ENCODE measurements at regions not wholly inside any gene's neighbourhood (a gene's known extent, or its start where the extent isn't known, plus 50 kb on each side); places are given as distances from the start of the nearest gene placed in this dataset.
A peak's percentile ranks its signal among the peaks of the same experiment; 100 is the strongest.

GRCh38 chr16:85971902-85972638 is 73.1 kb downstream of the IRF8 start:
- DNase-seq (ENCODE audit: low read depth), result no peak

DNA sequence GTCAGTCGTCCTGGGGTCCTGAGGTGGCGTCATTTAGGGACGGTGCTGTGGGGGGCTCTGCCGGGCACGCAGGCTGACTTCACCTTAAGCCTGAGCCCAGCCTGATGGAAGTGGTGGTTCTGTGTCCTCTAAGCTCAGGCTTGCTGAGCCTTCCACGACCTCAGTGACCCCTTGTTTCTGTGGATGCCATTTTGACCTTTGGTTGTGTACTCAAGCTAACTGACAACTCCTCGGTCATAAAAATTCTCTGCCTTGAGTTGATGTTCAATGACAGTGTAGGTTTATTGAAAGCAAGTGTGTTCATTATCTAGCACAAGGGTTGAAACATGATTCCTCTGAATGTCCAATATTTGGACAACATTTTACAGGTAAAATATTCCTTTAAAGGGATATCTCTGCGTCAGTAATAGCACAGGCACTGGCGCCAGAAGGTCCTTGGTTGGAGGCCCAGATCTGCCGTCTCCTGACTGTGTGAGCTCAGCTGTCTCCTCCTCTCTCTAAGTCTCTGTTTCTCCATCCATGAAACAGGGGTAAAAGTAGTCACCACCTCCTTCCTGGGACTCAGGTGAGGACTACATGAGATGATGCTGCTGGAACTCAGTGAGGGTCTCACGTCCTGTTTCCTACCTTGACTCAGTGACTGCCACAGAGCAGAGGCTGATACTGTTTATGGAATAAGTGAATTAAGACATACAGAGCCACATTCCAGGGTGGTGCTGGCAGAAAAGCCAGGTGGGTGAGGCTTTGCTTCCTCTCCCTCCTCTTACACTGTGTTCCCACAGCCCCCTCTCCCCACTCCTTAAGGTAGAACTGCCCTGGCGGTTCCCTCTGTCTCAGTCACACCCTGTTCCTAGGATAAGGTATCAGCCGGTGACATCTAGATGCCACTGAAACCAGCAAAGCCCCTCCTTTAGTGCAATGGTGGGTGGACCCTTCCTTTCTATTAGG is 75.7 kb downstream of the IRF8 start:
- DNase-seq (ENCODE audit: low read depth), result no peak

- no peak for DNase-seq (ENCODE audit: low read depth)
Measured at GRCh38 chr16:85975451-85975981, 76.6 kb downstream of the IRF8 start.

DNA sequence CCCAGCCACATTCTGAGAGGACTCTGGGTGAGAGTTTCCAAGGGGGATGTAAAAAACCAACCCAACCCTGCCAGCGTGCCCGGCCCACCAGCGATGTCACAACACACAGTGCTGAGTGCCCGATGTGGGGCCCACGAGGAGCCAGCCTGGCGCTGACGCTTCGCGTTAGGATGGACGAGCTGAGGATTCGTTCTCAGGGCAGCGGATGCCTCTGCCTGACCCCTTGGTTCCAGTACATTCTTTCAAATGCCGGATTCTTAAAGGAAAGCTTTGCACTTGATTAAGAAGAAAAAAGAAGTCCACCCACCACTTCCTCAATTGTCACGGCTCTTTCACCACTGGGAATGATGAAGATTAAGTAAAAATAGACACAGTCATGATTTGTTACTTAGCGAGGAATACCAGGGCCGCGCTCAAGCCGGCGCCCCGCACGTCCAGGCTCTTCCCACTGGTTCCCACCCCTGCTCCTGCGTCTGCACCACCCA is 79.4 kb downstream of the IRF8 start:
- no peak for DNase-seq (ENCODE audit: low read depth)

DNA sequence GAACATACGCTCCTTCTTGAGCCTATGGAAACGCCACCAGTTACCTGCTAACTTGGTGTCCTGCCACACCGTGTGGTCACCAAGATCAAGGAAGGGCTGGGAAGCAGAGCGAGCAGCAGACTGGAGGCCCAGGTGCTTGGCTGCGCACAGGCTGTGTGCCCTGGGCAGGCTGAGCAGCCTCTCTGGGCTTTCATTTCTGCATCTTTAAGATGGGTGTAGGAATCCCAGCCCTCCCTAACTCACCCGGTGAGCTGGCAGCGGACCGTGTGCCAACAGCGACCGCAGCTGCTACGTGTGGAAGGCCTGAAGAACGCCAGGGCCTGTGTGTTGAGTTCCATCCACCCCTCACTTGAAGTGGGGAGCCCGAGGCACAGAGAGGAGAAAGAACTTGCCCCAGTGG is 80.0 kb downstream of the IRF8 start:
- DNase-seq (ENCODE audit: low read depth), result no peak

DNA sequence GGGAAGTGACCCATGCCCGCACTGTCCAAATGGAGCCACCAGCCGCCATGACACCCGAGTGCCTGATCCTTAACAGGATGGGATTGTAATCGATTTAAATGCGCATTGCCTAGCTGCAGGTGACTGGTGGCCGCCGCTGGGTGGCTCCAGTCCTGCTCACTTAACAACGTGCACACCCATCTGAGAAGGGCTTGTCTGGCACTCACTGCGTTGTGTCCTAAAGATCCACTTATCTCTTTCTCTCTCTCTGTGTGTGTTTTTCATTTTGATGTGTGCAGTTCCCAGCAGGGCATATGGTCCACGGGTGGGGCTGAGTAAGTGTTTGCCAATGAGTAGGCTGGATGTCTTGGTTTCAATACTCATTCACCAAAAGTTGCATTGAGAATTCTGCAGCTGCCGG is 80.6 kb downstream of the IRF8 start:
- no peak for DNase-seq (ENCODE audit: low read depth)

DNA sequence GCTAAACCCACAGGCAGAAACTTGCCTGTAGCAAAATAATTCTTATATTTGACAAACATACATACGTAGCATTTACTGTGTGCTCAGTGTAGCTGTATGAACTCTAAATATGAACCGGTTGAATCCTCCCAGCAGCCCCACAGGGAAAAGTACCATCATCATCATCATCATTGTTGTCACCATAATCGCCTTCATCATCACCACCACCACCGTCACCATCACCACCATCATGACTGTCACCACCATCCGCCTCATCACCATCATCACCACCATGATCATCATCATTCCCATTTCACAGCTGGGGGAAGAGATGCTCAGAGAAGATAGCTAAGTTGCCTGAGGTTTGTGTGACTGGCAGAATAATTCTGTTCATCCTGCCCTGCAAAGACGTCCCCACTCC is 81.7 kb downstream of the IRF8 start:
- DNase-seq (ENCODE audit: low read depth), result no peak

GRCh38 chr16:85981826-85982562 is 83.0 kb downstream of the IRF8 start:
- DNase-seq (ENCODE audit: low read depth), result no peak

GRCh38 chr16:85982563-85982939 is 83.6 kb downstream of the IRF8 start:
- DNase-seq (ENCODE audit: low read depth), result no peak

- DNase-seq (ENCODE audit: low read depth), result no peak
Measured at GRCh38 chr16:85983064-85983463, 84.1 kb downstream of the IRF8 start.

DNA sequence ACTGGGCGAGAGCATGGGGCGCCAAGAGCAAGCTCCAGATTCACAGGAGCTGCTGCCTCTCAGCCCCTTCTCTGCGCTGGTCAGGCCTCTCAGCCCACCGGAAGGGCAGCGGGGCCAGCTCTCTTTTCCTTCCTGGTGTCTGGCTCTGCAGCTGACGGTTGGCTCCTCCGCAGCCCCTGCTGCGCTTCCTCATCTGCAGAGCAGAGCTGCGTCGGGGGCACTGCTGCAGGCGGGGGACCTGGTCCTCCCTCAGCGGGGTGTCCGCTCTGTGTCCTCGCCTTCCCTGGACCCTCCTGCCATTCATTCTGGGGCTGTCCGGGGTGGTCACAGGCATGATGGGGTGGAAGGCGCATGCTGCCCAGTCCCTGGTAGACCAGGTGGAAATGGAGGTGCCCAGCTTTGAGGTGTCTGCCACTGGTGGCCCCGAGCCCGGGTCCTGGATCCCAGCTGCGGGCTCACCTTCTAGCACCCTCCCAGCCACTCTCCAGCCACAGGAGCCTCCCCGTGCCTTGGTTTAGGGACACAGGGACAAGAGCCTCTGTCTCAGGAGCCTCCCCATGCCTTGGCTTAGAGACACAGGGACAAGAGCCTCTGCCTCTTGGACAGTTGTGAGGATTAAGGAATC is 84.8 kb downstream of the IRF8 start:
- DNase-seq (ENCODE audit: low read depth), result no peak

GRCh38 chr16:85984231-85984880 is 85.4 kb downstream of the IRF8 start:
- no peak for DNase-seq (ENCODE audit: low read depth)

- no peak for DNase-seq (ENCODE audit: low read depth)
Measured at GRCh38 chr16:85984947-85985451, 86.0 kb downstream of the IRF8 start.

DNA sequence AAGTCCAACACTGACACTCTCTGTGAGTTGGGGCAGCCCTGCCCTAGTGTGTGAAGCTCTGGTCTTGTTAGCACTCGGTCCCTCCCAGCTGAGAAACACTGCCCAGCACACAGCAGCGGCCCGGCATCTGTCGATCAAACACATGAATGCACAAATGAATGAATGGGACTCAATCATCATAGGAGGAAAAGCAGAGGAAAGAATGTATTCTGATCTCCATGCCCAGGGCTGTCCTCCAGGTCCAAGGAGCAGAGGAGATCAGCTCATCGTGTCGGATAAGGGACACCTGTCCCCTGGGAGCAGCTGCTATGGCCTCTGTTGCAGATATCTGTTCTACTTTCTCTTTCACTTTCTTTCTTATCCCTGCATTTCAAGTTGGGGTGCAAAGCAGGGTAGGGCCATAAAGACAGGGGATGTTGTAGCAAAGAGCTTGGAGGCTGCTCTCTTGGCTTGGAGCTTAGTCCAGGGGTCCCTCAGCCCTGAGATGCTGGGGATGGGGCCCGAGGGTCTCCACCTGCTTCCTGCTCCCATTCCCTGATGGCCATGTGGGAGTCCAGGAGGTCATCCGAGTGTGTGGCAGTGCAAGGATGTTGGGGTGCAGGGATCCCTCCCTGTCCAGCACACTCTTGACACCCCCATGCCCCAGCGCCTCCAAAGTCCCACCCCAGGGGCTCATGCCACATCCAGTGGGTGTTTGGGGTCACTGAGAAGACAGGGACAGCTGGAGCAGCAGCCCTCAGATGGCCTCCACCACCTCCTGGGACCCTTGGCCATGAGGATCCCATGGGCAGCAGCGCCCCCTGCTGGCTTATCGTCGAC is 88.2 kb downstream of the IRF8 start:
- peak; percentile 49 for DNase-seq (ENCODE audit: low read depth)

DNA sequence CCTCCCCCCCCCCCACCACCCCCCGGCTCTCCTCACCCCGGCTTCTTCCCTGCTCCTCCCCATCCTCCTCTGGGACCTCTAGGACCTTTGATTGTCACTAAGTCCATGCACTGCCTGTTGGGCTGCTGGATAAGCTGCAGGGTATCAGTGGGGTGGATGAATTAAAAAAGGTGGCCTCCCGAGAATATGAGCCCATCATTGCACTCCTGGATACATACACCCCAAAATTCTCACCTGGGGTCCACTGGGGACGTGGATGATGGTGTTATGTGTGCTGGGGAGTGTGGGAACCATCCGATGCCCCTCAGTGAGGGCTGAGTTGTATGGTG is 88.8 kb downstream of the IRF8 start:
- DNase-seq (ENCODE audit: low read depth), result no peak

DNA sequence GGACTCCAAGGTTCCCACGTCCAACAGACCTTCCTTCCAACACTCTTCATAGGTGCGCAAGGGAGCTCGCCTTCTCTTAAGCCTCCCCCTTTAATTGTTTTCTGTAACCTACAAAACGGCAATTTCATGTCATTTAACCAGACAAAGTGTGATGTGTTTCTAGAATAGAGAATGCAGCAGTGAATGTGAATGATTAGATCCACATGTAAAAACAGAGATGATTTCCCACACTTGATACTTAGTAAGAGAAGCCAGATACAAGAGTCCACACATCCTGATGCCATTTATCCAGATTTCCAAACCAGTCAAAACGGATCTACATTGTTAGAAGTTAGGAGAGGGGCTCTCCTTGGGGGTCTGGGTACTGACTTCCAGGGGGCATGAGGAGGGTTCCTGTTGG is 89.3 kb downstream of the IRF8 start:
- DNase-seq (ENCODE audit: low read depth), result no peak

DNA sequence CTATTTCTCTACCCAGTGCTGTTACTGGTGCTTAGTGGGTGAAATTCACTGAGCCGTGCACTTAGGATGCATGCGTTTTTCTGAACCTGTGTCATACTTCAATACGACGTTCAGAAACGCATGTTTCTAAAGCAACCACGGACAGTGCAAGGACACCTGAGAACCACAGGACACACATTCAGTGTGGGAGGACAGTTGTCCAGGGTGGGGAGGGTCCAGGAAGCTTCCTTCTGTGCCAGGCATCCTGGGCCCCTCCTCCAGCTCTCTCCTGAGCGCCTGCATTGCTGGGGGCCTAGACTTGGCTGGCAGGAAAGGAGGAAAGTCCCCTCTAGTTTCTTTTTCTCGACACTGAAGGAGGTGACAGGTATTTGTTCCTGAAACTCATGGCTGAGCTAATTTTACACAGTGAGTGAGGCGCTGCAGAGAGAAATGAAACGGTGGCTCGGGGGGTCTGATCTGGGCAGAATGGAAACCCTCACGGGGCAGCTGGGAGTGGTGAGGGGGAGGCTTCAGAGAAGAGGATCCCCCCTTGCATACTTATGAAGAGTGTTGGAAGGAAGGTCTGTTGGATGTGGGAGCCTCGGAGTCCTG is 89.9 kb downstream of the IRF8 start:
- no peak for DNase-seq (ENCODE audit: low read depth)

GRCh38 chr16:85989376-85989775 is 90.4 kb downstream of the IRF8 start:
- no peak for DNase-seq (ENCODE audit: low read depth)

DNA sequence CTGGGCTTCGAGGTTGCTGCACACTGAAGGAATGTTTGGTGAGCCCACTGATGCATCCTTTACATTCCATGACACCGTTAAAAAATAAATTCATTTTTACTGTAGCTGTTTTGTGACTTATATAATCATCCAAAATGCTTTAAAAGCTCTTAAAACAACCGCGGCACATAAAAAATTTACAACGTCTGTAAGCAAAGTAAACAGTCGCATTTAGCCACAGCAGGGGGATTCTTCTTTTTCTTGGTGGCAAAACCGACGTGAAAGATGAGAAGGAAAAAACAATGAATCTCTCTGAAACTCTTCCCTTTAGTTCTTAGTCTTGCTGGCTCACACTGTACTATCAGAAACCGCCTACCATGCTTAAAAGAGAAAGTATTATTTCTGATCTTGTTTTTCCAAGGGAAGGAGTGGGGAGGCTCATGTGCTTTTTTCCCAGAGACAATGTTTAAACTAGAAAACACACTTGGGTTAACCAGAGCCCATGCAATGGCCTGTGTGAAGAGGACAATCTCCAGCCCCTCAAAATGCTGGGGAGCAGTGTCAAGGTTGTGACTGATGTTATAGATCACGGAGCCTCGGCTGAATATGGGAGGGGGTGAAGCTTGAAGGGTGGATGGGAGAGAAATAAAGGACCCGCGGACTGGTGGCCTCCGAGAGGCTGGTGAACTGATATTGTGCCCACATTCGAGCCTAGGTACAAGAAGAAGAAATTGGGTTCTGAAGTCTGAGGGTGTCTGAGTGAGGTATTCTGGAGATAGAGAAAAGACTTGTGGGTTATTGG is 91.1 kb downstream of the IRF8 start:
- DNase-seq (ENCODE audit: low read depth), result no peak
